ENCODE measurements at regions not wholly inside any gene's neighbourhood (a gene's known extent, or its start where the extent isn't known, plus 50 kb on each side); places are given as distances from the start of the nearest gene placed in this dataset.

- no peak for TF ChIP-seq CTCF (IDR thresholded peaks at IDR 0.05; ENCODE audit: low read depth, low read length, poor library complexity, severe bottlenecking)
- TF ChIP-seq EZH2phosphoT487 (IDR thresholded peaks at IDR 0.05; ENCODE audit: borderline replicate concordance, low read length) = no peak
Measured at GRCh38 chr2:33877348-33878016, 278.4 kb upstream of the FAM98A start.
